ENCODE measurements at regions not wholly inside any gene's neighbourhood (a gene's known extent, or its start where the extent isn't known, plus 50 kb on each side); places are given as distances from the start of the nearest gene placed in this dataset.

GRCh38 chr11:27193434-27194225 is 153.0 kb downstream of the BBOX1 start (continued):
- TF ChIP-seq SREBF1 (IDR thresholded peaks at IDR 0.05; ENCODE audit: borderline replicate concordance, low read depth, low read length) (no peak), POLR2AphosphoS2 (IDR thresholded peaks at IDR 0.05; ENCODE audit: low read length) (no peak), GTF2A2 (tag; IDR thresholded peaks at IDR 0.05) (no peak), ZNF785 (CRISPR knock-in tag; IDR thresholded peaks at IDR 0.05) (no peak), ZBTB8A (IDR thresholded peaks at IDR 0.05; ENCODE audit: partially characterized antibody) (no peak), DNMT1 (IDR thresholded peaks at IDR 0.05) (no peak), RHOXF2B (CRISPR knock-in tag; conservative IDR thresholded peaks at IDR 0.05) (no peak), BRF1 (IDR thresholded peaks at IDR 0.05; ENCODE audit: borderline replicate concordance, extremely low read depth, insufficient read length) (no peak), ZNF282 (CRISPR knock-in tag; IDR thresholded peaks at IDR 0.05) (no peak), MEF2A (IDR thresholded peaks at IDR 0.05; ENCODE audit: control insufficient read depth, low read depth, low read length) (0 out of 2 replicates have a peak, but pooled peaks have one; percentile 15), MEF2D (tag; conservative IDR thresholded peaks at IDR 0.05; ENCODE audit: low read depth) (no peak), SNRNP70 (optimal IDR thresholded peaks at IDR 0.05; ENCODE audit: low read depth, low read length) (no peak), ZNF133 (CRISPR knock-in tag; IDR thresholded peaks at IDR 0.05) (no peak), DDX20 (tag; IDR thresholded peaks at IDR 0.05; ENCODE audit: low read depth) (no peak), NFE2 (IDR thresholded peaks at IDR 0.05; ENCODE audit: low read depth) (peak; percentile 26; the same call in 1 of the 2 replicates), CBX5 (IDR thresholded peaks at IDR 0.05; ENCODE audit: borderline replicate concordance, low read depth) (no peak), TCF3 (CRISPR knock-in tag; IDR thresholded peaks at IDR 0.05) (peak; percentile 44; the same call in 1 of the 2 replicates), TCF15 (CRISPR knock-in tag; IDR thresholded peaks at IDR 0.05) (no peak), RBBP5 (IDR thresholded peaks at IDR 0.05; ENCODE audit: borderline replicate concordance, insufficient read depth, low read length, poor library complexity, severe bottlenecking) (no peak), TOE1 (IDR thresholded peaks at IDR 0.05; ENCODE audit: borderline replicate concordance) (no peak), TOE1 (CRISPR knock-in tag; IDR thresholded peaks at IDR 0.05; ENCODE audit: borderline replicate concordance, low read depth) (no peak), RBM25 (IDR thresholded peaks at IDR 0.05; ENCODE audit: low read depth, low read length, severe bottlenecking) (no peak), MTA3 (IDR thresholded peaks at IDR 0.05; ENCODE audit: borderline replicate concordance) (no peak), TBL1XR1 (IDR thresholded peaks at IDR 0.05; ENCODE audit: low read length in 2 of 2) (no peak), EZH2 (IDR thresholded peaks at IDR 0.05; ENCODE audit: borderline replicate concordance, low read depth, low read length) (no peak), ZBTB49 (CRISPR knock-in tag; IDR thresholded peaks at IDR 0.05; ENCODE audit: borderline replicate concordance) (no peak)

Data from K562 (cell line).